H9 (cell line): ENCODE measurements at regions not wholly inside any gene's neighbourhood (a gene's known extent, or its start where the extent isn't known, plus 50 kb on each side); places are given as distances from the start of the nearest gene placed in this dataset.
A peak's percentile ranks its signal among the peaks of the same experiment; 100 is the strongest.

Source experiments
- DNase-seq: peaks from one replicate; pipeline ENCODE4 v3.0.0-alpha.2; 2017
- H2AFZ ChIP-seq: one replicate; pipeline ENCODE4 v1.6.1; 2013; ENCODE audit warnings: mild to moderate bottlenecking, low read length, control low read depth, moderate library complexity
- H2AK5ac ChIP-seq: 2 replicates; pipeline ENCODE4 v1.6.1; 2013; ENCODE audit warnings: low read length, control low read depth, mixed read lengths; ENCODE audit not compliant: insufficient read length
- H2BK120ac ChIP-seq: one replicate; pipeline ENCODE4 v1.6.1; 2013; ENCODE audit warnings: low read depth, mild to moderate bottlenecking, low read length, control low read depth, inconsistent platforms; ENCODE audit not compliant: poor library complexity, severe bottlenecking
- H2BK12ac ChIP-seq: 2 replicates; pipeline ENCODE4 v1.6.1; 2013; ENCODE audit warnings: low read length, control low read depth, mixed read lengths, low read depth; ENCODE audit not compliant: insufficient read length
- H2BK15ac ChIP-seq: 2 replicates; pipeline ENCODE4 v1.6.1; 2013; ENCODE audit warnings: low read depth, low read length, control low read depth
- H2BK20ac ChIP-seq: one replicate; pipeline ENCODE4 v1.6.1; 2013; ENCODE audit warnings: low read depth, mild to moderate bottlenecking, low read length, control low read depth, inconsistent platforms; ENCODE audit not compliant: poor library complexity, severe bottlenecking
- H2BK5ac ChIP-seq: 2 replicates; pipeline ENCODE4 v1.6.1; 2013; ENCODE audit warnings: low read length, control low read depth, mixed read lengths; ENCODE audit not compliant: insufficient read length
- H3K14ac ChIP-seq: 2 replicates; pipeline ENCODE4 v1.6.1; 2013; ENCODE audit warnings: low read length, control low read depth; ENCODE audit not compliant: insufficient read depth
- H3K18ac ChIP-seq: 2 replicates; pipeline ENCODE4 v1.6.1; 2013; ENCODE audit warnings: low read depth, mild to moderate bottlenecking, mixed read lengths, low read length, control low read depth; ENCODE audit not compliant: insufficient read length
- H3K23ac ChIP-seq: 2 replicates; pipeline ENCODE4 v1.6.1; 2013; ENCODE audit warnings: low read length, control low read depth, mixed read lengths, low read depth; ENCODE audit not compliant: insufficient read length
- H3K23me2 ChIP-seq: 2 replicates; pipeline ENCODE4 v1.6.1; 2013; ENCODE audit warnings: low read depth, mild to moderate bottlenecking, mixed read lengths, low read length, control low read depth; ENCODE audit not compliant: insufficient read length, poor library complexity, severe bottlenecking
- H3K27ac ChIP-seq: 2 replicates; pipeline ENCODE4 v1.5.1; 2013; ENCODE audit warnings: low read length, control low read depth, mixed read lengths, low read depth; ENCODE audit not compliant: insufficient read length
- H3K27me3 ChIP-seq: 2 replicates; pipeline ENCODE4 v1.6.1; 2013; ENCODE audit warnings: low read length, control low read depth, inconsistent platforms; ENCODE audit not compliant: insufficient read depth
- H3K4ac ChIP-seq: 2 replicates; pipeline ENCODE4 v1.6.1; 2013; ENCODE audit warnings: low read depth, mild to moderate bottlenecking, control low read depth, inconsistent platforms, low read length, moderate library complexity
- H3K4me1 ChIP-seq: 2 replicates; pipeline ENCODE4 v1.6.1; 2013; ENCODE audit warnings: low read length, control low read depth, inconsistent platforms; ENCODE audit not compliant: insufficient read depth
- H3K4me2 ChIP-seq: 2 replicates; pipeline ENCODE4 v1.6.1; 2013; ENCODE audit warnings: low read length, control low read depth, mixed read lengths; ENCODE audit not compliant: insufficient read length, insufficient read depth
- H3K56ac ChIP-seq: 2 replicates; pipeline ENCODE4 v1.6.1; 2013; ENCODE audit warnings: low read depth, mild to moderate bottlenecking, mixed read lengths, low read length, control low read depth; ENCODE audit not compliant: insufficient read length
- H3K79me1 ChIP-seq: 2 replicates; pipeline ENCODE4 v1.6.1; 2013; ENCODE audit warnings: low read depth, mild to moderate bottlenecking, moderate library complexity, low read length, control low read depth, inconsistent platforms; ENCODE audit not compliant: insufficient read depth, poor library complexity, severe bottlenecking
- H3K79me2 ChIP-seq: 2 replicates; pipeline ENCODE4 v1.6.1; 2013; ENCODE audit warnings: low read length, control low read depth, inconsistent platforms; ENCODE audit not compliant: insufficient read depth
- H3K9ac ChIP-seq: 2 replicates; pipeline ENCODE4 v1.6.1; 2013; ENCODE audit warnings: low read length, control low read depth, mixed read lengths; ENCODE audit not compliant: insufficient read length; ENCODE audit errors: extremely low read depth
- H3K9me3 ChIP-seq: one replicate; pipeline ENCODE4 v1.6.1; 2013; ENCODE audit warnings: low read depth, low read length, inconsistent platforms; ENCODE audit not compliant: control insufficient read depth
- H3T11ph ChIP-seq: one replicate; pipeline ENCODE4 v1.6.1; 2013; ENCODE audit warnings: mild to moderate bottlenecking, low read length, control low read depth, inconsistent platforms
- H4K20me1 ChIP-seq: one replicate; pipeline ENCODE4 v1.6.1; 2013; ENCODE audit not compliant: control insufficient read depth, insufficient read length, insufficient read depth
- H4K5ac ChIP-seq: 2 replicates; pipeline ENCODE4 v1.6.1; 2013; ENCODE audit warnings: low read depth, mild to moderate bottlenecking, mixed read lengths, low read length, control low read depth; ENCODE audit not compliant: insufficient read length
- H4K8ac ChIP-seq: replicated peaks from 2 replicates; pipeline ENCODE4 v1.6.1; 2013; ENCODE audit warnings: low read length, control low read depth, mixed read lengths, low read depth; ENCODE audit not compliant: insufficient read length
- H4K91ac ChIP-seq: 2 replicates; pipeline ENCODE4 v1.6.1; 2013; ENCODE audit warnings: low read depth, mild to moderate bottlenecking, moderate library complexity, mixed read lengths, low read length, control low read depth; ENCODE audit not compliant: insufficient read length
- H3K27ac Mint-ChIP-seq, 3 experiments: 2 replicates in 2 of 3; 3 replicates in 1 of 3; pipeline ENCODE4 v1.8.0; 2020 to 2021; ENCODE audit warnings: mixed read lengths in 3 of 3, mild to moderate bottlenecking in 1 of 3, moderate library complexity in 1 of 3
- H3K27me3 Mint-ChIP-seq: 2 replicates; pipeline ENCODE4 v1.8.0; 2021; ENCODE audit warnings: low read depth, mild to moderate bottlenecking, moderate library complexity, mixed read lengths
- H3K36me3 Mint-ChIP-seq, 3 experiments: 2 replicates in 2 of 3; 3 replicates in 1 of 3; pipeline ENCODE4 v1.8.0; 2020 to 2021; ENCODE audit warnings: low read depth in 3 of 3, mixed read lengths in 3 of 3; ENCODE audit not compliant: insufficient read depth in 1 of 3
- H3K4me1 Mint-ChIP-seq, 2 experiments: 2 replicates each; pipeline ENCODE4 v1.8.0; 2020; ENCODE audit warnings: mixed read lengths in 2 of 2
- H3K4me3 Mint-ChIP-seq, 2 experiments: 2 replicates in 1 of 2; 3 replicates in 1 of 2; pipeline ENCODE4 v1.8.0; 2020 to 2021; ENCODE audit warnings: mild to moderate bottlenecking in 2 of 2, mixed read lengths in 2 of 2, moderate library complexity in 1 of 2
- H3K9me3 Mint-ChIP-seq, 2 experiments: 2 replicates in 1 of 2; 3 replicates in 1 of 2; pipeline ENCODE4 v1.8.0; 2020; ENCODE audit warnings: mild to moderate bottlenecking in 2 of 2, mixed read lengths in 2 of 2, moderate library complexity in 1 of 2
- WGBS: extraction: QIAGEN DNeasy Blood & Tissue Kit; methylation state at CpG from one replicate; pipeline ENCODE4 v1.1.7; 2013; ENCODE audit warnings: missing lambda C conversion rate, low lambda C conversion rate, mixed read lengths; ENCODE audit not compliant: insufficient read length; ENCODE audit errors: extremely low coverage; 5-methylcytosine and 5-hydroxymethylcytosine counted together
- TF ChIP-seq, protein P1 (sequence below): fragments of 200-600 bp; sonication (generic); conservative IDR thresholded peaks from 3 replicates; pipeline ENCODE4 v1.8.0; 2021; ENCODE audit warnings: antibody characterized with exemption, mild to moderate bottlenecking

DNA sequence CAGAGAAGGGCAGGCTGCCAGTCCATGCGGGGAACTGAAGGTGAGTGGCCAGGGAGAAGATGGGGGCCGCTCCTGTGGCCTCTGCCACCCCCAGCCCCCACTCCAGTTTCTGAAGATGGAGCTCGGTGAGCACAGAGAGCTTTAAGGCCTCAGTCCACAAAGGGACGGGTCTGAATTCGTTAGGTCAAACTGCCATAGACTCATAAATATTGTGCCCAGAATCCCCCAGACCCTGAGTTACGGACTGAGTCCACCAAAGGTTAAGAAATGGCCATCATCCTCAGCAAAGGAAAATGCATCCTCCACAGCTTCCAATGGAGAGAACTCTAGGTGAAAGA, 344.2 kb downstream of the BUD13 start:
- Histone ChIP-seq H3K14ac (no peak overlapping the region), H3K4me2 (no peak overlapping the region), H4K91ac (no peak overlapping the region), H2AK5ac (no peak overlapping the region), H2BK15ac (no peak overlapping the region), H3K79me1 (no peaks in the 10 kb centered on the region), H2BK120ac (no peak overlapping the region), H3K56ac (no peak overlapping the region), H4K5ac (no peak overlapping the region), H2BK5ac (no peak overlapping the region), H2BK12ac (no peak overlapping the region), H4K20me1 (no peaks in the 10 kb centered on the region), H2BK20ac (no peak overlapping the region), H2AFZ (no peak overlapping the region), H3K18ac (no peak overlapping the region), H3K23me2 (no peaks in the 10 kb centered on the region), H3K9me3 (no peaks in the 10 kb centered on the region), H3K23ac (no peak overlapping the region), H3K27ac (no peak overlapping the region), H4K8ac (no peak overlapping the region), H3K4me1 (peaks cover 7% of the 10 kb centered on the region; the same call in 1 of the 2 replicates), H3K9ac (no peak overlapping the region), H3K27me3 (no peaks in the 10 kb centered on the region), H3K79me2 (no peaks in the 10 kb centered on the region), H3K4ac (no peak overlapping the region), H3T11ph (no peak overlapping the region)
- TF ChIP-seq, protein P1, sequence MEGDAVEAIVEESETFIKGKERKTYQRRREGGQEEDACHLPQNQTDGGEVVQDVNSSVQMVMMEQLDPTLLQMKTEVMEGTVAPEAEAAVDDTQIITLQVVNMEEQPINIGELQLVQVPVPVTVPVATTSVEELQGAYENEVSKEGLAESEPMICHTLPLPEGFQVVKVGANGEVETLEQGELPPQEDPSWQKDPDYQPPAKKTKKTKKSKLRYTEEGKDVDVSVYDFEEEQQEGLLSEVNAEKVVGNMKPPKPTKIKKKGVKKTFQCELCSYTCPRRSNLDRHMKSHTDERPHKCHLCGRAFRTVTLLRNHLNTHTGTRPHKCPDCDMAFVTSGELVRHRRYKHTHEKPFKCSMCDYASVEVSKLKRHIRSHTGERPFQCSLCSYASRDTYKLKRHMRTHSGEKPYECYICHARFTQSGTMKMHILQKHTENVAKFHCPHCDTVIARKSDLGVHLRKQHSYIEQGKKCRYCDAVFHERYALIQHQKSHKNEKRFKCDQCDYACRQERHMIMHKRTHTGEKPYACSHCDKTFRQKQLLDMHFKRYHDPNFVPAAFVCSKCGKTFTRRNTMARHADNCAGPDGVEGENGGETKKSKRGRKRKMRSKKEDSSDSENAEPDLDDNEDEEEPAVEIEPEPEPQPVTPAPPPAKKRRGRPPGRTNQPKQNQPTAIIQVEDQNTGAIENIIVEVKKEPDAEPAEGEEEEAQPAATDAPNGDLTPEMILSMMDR: no peak
- Mint-ChIP-seq H3K36me3 (peaks cover 0 to 3% (median 1%) of the 10 kb centered on the region in 3 experiments; a peak in 4 of 7 replicates), H3K4me1 (peaks cover 23 to 26% of the 10 kb centered on the region in 2 experiments), H3K4me3 (no peak overlapping the region), H3K9me3 (no peaks in the 10 kb centered on the region), H3K27me3 (peaks cover under 1% of the 10 kb centered on the region), H3K27ac (0 out of 7 replicates have a peak overlapping the region, but pooled peaks of 1 of the 3 experiments have one; percentile 51)
- DNase-seq: no peak
- WGBS: no CpG with 5 or more reads among the region's 6 CpGs
